GM18909 (cell line): ENCODE measurements at regions not wholly inside any gene's neighbourhood (a gene's known extent, or its start where the extent isn't known, plus 50 kb on each side); places are given as distances from the start of the nearest gene placed in this dataset.
"Not testable (repeated sequence)": the region's sequence is repeated elsewhere in the genome, so short reads cannot be mapped to it uniquely, and the experiment has no call there.

Experiments
- ATAC-seq: cut with Tn5 transposase; IDR thresholded peaks from one replicate; pipeline ENCODE4 v1.9.1; 2021; ENCODE audit warnings: mild to moderate bottlenecking; ENCODE audit not compliant: unreplicated experiment, poor library complexity

DNA sequence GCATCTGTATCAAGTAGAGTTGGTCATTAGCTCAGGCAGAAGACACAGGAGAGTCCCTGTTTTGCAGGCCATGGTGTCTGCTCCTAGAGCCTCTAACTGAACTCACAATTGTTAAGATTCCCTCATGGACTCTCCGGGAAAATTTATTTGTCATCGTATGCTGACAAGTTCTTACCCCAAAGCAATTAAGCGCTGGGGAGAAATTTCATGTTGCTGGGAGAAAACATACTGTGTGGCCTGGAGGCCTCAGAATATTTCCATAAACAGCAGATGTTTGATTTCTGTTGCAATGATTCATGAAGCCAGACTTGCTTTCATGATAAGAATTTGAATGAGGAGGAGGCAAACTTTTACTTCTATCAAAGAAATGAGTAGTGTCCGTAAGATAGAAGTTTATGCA is 583.2 kb downstream of the GATA3 start:
- ATAC-seq = no peak

DNA sequence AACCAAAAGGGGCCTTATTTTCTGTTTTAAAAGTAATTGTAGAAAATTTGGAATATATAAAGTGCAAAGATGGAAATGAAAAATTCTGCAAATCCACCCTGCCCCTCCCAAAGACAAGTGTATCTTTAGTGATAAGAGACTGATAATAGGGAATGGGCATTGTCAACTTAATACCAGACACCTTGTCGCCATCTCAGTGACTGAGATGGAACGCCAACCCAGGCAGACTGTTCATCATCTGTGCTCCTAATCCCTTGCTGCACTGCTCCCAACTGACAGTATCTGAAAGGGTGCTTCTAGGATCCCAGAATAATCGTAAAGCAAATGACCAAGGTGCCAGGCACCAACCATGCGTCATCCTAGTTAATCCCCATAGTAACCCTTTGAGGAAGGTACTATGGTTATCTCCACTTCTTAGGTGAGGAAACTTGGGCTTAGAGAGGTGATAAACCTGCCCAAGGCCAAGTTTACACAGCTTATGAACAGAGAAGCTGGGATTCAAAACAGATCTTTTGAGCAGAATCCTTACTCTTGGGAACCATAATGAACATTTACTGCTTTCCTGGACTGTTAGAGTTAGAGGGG is 583.7 kb downstream of the GATA3 start:
- no peak for ATAC-seq

DNA sequence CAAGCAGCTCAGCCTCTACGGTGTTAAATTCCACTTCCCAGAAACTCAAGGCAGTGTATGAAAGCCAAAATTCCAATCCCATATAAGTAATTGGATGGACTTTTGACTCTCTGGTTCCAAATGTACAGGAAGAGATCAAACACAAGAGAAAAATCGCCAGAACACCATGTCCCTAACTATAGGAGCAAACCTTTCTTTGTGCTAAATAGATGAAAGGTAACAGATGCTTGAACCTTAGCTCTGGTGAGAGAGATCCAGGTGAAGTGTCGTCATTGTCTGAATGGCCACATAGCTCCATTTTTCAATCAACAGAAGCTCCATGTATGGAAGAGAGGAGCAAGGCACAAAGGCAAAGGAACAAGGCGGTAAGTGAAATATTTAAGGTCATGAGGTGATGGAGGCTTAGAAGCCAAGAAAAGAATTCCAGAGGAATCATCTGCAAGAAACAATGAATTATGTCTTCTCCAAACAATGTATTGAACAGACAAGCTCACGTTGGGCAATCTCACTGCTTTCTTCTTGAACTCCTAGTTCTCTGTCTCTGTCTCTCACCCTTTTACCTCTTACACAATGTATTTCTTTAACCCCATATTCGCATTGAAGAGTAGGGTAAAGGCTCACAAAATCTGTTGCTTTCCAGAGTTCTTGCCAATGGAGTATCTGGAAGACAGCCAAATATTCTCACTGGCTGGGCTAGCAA is 585.1 kb downstream of the GATA3 start:
- ATAC-seq = no peak

DNA sequence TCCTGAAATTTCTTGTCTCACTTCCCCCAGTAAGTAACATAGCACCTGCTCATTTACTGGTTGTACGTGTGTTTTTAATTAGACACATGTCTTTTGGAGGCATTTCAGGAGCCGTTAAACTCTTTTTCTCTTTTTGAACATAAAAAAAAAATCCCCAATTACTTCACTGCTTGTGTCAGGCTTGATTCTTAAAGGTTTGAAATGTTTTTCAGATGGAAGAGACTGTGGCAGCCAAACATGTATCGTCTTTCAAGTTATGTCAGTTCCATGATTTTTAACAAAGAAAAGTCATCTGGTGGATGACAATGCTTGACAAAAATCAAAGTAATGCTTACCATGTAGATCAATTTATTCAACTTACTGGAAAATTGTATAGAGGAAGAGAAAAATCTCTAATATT is 585.8 kb downstream of the GATA3 start:
- no peak for ATAC-seq

DNA sequence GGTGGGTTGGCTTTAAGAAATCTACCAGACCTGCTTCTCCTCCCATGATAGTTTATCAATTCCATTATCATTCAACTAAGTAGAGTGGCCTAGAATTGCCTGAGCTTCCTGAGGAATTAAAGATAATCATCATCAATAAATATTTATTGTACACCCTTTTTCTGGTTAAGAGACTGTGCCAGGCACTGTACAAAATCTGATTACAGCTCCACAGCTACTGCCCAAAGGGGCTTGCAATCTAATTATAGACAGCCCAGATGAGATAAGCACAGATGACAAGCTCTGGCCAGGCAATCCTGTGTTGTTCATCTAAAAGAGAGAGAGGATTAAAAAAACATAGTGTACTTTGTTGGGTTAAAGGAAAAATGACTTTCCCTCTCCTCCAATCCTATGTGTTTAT is 586.4 kb downstream of the GATA3 start:
- no peak for ATAC-seq

DNA sequence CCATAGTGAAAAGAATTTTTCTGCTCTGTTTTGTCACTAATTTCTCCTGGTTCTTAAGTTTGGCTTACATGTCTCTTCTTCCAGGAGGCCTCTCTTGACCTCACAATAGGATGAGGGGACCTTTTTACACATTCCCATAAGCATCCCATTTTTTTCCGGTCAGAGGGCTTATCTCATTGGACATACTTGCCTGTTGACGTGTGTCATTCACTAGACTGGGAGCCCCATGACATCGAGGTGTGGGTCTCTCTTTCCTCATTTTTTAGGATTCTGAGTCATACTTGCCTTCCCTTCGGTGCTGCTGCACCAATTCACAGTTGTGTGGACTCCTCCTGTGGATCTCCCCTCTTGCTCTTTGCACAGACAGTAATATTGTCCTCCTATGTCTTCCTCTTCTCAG is 601.8 kb downstream of the GATA3 start:
- ATAC-seq = no peak

DNA sequence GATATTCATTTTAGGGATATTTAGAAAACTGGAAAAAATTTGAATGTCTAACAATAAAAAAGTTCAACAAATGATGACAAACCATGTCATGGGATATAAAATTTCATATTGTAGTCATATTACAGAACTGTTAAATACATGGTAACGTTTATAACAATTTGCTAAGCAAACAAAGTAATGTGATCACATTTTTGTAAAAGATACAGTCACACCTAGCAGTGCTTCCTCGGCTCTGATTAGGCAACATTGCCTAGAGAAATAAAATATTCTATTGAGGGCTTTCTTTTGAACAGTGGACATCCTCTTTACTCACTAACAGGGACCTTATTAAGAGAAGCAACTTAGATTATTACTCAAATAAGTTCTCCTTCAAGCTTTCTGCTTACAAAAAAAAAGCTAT is 605.5 kb downstream of the GATA3 start:
- ATAC-seq = no peak

DNA sequence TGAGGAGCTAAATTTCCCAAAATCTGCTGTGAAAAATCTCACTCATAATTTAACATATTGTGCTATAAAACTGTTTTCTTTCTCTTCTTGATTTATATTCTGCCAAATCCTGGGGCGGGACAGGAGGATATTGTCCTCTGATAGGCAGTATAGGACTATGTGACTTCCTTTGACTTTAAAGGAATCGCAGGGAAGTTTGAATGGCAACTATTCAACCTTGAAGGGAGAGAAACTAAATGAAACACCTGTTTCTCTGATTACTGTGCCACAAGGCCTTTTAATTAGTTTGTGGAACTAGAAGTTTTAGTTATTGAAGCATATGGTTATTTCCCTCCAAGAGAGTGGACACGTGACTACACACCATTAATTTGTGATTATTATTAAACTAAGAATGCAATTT is 607.4 kb downstream of the GATA3 start:
- no peak for ATAC-seq

DNA sequence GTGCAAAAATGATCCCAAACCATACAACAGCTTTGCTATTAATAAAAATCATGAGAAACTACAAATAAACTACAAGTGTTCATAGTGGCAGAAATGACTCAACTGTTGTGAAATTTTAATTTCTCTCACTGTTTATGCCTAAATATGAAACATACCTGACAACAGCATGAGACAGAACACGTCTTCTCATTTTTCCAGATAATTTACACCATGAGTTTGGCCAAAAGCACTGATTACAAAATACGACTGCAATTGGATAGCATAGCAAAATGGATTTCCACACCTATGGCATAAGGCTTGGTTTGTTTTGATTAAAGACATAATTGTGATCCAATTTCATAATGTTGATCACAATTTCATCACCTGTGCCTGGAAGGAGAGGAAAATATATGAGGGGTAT is 608.6 kb downstream of the GATA3 start:
- ATAC-seq = no peak

DNA sequence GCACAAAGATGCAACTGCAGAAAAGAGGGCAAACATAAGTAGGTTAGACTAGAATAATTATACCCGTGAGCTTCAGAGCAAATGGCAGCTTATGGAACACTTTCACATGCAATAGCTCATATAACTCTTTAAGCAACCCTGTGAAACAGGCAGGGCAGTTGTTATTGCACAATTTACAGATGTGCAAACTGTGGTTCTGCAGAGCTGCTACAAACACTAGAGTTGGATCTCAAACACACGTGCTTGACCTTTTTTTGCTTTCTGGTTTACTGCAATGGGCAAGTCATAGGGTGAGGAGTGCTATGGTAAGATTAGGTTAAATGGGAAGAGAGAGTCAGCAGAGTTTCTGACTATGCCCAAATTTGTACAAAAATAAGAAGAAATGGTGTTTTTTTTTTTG is 610.8 kb downstream of the GATA3 start:
- ATAC-seq = no peak

DNA sequence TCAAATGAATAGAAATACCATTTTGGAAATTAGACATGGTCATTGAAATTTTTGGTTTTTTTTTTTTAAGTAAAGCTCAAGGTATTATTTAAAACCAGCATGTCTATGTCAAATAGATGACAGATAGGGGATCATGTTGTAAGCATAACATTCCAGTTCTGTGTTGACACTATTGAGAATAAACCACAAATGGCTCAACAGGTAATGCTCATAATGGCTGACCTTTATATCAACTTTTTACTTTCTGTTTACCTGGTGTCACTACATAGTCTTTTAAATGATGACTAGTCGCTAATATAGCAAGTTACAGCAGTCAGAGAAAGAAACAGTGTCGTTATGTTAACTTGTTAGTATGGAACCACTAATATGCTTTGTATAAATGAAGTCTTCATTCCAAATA is 616.0 kb downstream of the GATA3 start:
- no peak for ATAC-seq

DNA sequence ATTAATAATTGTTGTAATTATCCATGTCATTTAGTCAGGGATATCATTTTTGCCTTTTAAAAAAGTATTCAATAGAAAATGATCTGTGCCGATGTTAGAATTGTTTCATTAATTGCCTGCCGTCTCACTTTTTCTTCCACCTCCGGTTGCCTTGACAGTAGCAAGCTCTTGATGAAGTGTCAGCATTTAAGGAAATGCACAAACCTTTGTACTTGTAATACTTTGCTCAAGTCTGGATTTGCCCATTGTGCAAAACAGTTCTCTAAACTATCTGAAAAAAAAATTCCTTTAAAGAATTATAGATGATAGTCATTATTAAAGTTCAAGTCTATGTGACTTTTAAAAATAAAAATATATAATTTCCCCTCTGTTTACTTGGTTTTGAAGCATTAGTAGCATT is 619.7 kb downstream of the GATA3 start:
- ATAC-seq = no peak

DNA sequence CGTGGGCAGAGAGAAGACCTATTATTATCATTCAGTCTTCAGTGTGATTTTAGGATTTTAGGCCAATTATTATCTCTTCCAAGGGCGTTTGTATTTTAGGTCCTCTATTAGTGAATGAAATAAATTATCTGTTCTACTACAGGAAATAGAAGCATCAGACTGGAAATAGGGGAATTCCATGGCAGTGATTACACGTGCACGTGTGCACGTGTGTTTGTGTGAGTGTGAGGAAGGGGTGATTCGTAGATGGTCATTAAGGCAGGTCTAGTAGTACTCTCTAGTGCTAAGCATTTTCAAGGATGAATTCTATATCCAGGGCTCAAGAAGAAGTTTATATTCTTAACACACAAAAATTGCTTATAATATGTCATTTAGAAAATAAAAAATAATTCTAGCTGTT is 623.2 kb downstream of the GATA3 start:
- no peak for ATAC-seq

DNA sequence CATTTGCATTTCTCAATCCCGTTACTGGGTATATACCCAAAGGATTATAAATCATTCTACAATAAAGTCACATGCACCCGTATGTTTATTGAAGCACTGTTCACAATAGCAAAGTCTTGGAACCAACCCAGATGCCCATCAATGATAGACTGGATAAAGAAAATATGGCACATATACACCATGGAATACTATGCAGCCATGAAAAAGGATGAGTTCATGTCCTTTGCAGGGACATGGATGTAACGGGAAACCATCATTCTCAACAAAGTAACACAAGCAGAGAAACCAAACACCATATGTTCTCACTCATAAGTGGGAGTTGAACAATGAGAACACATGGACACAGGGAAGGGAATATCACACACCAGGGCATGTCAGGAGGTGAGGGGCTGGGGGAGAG is 630.4 kb downstream of the GATA3 start:
- not testable (repeated sequence) for ATAC-seq

DNA sequence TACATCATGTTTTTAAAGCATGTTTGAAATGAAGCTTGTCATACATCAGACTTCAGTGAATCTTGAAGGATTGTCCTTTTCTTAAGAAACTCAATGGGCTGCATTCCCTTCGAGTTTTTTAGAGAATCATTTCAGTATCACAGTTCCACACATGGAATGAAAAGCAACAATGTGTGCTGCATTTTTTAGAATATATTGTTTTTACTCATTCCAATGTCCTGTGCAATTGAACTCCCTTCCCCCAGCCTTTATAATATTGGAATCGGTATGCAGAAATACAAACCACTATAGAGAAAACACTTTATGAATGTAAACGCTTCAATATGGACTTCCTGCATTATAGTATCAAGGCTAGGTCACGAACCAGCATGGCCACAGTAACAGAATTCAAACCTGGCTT is 634.4 kb downstream of the GATA3 start:
- no peak for ATAC-seq

DNA sequence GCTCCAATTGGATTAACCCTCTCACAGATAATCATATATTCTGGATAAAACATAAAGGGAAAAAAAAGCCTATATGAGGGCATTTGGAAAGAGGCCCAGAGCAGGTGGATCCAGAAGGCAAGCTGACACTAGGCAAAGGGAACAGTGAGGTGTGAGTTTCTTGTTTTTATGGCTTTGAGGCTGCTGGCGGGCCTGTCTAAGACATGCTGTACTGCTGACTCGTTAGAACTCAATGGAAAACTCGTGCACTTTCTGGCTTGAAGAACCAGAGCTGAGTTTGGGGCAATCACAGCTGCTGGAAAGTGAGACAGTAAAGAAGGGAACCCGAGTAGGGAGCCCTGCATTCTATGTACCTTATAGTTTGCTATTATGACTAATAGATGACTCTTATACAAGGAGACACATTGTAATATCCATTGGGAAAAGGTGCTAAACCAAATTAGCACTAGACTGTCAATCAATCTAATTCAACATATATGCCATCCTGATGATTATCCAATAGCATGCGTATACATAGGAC is 637.1 kb downstream of the GATA3 start:
- ATAC-seq = no peak

DNA sequence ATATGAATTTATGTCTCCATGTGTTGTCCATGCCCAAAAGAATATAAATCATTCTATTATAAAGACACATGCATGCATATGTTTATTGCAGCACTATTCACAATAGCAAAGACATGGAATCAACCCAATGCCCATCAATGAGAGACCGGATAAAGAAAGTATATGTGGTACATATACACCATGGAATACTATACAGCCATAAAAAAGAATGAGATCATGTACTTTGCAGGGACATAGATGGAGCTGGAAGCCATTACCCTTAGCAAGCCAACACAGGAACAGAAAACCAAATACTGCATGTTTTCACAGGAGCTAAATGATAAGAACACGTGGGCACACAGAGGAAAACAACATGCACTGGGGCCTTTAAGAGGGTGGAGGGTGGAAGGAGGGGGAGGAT is 639.1 kb downstream of the GATA3 start:
- not testable (repeated sequence) for ATAC-seq

DNA sequence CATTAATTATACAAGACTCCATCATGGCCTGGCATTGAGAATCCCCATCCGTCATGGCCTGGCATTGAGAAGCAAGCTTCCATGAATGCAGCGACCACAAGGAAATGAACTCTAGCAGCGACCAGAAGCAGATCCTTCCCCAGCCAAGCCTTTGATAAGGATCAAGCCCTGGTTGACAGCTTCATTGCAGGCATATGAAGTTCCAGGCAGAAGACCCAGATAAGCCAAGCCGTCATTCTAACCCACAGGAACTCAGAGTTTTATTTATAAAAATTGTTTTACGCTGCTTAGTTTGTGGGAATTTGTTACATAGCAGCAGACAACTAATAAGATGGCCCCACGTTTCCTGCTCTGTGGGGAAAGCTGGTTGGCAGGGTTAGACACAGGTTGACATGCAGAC is 642.3 kb downstream of the GATA3 start:
- no peak for ATAC-seq

DNA sequence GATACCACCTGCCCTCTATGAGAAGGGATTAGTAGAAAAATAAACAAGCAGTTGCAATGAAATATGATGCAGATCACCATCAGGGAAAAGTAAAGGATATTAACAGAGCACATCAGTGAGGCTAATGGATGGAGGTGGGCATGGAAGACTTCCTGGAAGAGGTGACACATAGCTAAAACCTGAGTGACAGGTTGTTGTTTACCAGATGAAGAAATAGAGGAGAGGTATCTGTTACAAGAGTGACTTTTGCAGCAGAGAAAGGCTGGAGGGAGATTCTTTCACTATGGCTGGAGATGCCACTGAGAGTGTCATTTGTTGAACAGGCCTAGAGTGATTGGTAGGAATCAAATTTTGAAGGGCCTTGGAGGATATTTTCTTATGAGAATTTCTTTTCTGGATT is 646.2 kb downstream of the GATA3 start:
- ATAC-seq = no peak

DNA sequence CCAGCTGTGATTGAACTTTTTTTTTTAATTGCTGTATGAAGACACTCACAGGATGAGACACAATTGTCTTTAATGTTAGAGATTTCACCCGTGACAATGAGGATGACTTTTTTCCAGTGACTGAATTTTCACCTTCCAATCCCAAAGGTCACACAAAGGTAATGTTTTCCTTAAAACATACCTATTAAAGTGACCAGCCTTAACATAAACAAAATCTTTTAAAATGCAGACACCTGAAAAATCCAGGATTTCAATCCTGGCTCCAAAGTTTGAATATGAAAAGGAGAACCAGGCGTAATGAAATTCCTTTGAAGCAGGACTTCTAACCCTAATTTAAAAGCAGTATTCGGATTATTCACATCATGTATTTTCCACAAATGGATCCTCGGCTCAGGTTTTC is 647.7 kb downstream of the GATA3 start:
- no peak for ATAC-seq

DNA sequence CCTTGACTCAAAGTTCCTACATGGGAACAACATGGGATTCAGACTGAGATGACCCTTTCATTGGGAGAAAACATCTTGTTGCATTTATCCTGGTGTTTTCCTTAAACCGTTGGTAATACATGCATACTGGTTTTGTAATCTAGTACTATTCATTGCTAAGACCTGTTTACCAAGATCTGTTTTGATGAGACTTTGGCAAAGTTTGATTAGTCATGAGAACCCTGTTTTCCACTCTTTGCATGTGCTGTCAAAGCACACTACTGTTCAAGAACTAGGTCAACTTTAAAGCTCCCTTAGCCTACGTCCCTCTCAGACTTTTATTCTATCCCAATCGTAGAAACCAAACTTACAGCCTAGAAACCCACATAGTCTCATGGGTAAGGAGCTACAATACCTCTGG is 650.9 kb downstream of the GATA3 start:
- ATAC-seq = no peak

DNA sequence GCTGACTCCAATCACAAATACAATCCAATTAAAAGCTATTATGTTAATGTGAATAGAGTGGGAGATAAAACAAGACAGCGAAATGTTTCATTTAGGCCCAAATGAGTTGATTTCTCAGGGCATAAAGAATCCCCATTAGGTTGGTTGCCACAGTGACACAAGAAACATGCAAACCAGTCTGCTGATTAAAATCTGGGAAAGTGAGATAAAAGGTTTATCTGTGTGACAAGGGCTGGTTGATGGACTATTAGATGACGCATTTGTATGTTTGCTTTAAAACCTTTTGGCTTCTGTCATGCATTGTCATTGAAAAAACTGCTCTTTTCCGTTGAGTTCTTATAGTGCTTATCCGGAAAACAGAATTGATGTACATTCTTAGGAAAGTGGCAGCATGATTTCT is 658.2 kb downstream of the GATA3 start:
- no peak for ATAC-seq
